Endothelial cell of umbilical vein (primary cell): ENCODE measurements at regions not wholly inside any gene's neighbourhood (a gene's known extent, or its start where the extent isn't known, plus 50 kb on each side); places are given as distances from the start of the nearest gene placed in this dataset.

Experiments used
- BruUV-seq: library from RNA; stranded (reverse); fragments of 400-500 nt; replicated peaks from 2 replicates; lab custom pipeline; 2021; lab: Mats Ljungman, UMichigan
- CTCF ChIA-PET: fragments of 300-600, 350-600 bp; sonication (Branson Sonifier 250); formaldehyde crosslinking; loops from one replicate; lab custom pipeline; 2021; ENCODE audit warnings: antibody characterized with exemption, inconsistent platforms; lab: Charles Lee
- POLR2A ChIA-PET: fragments of 300-600, 350-600 bp; sonication (Branson Sonifier 250); formaldehyde crosslinking; loops from one replicate; lab custom pipeline; 2021; ENCODE audit warnings: antibody characterized with exemption, inconsistent platforms; lab: Charles Lee
- DNase-seq: peaks from one replicate; pipeline ENCODE4 v3.0.0-alpha.2; 2011; ENCODE audit warnings: low read depth, low spot score
- FAIRE-seq: peaks from 2 replicates; lab custom pipeline; 2011; peaks lifted over from hg19 to GRCh38; lab: Jason Lieb, UNC
- H2AFZ ChIP-seq: 2 replicates; pipeline ENCODE4 v1.6.0; 2012; ENCODE audit warnings: low read depth, low read length, control low read depth, inconsistent platforms
- H3K27ac ChIP-seq: 2 replicates; pipeline ENCODE4 v1.5.1; 2011; ENCODE audit warnings: low read depth, mild to moderate bottlenecking, control low read depth, low read length, moderate library complexity; ENCODE audit not compliant: insufficient read depth
- H3K27me3 ChIP-seq, 2 experiments: 2 replicates each; pipeline versions ENCODE4 v1.6.0 to v1.6.1; 2011; ENCODE audit warnings: low read length in 2 of 2, mixed read lengths in 1 of 2; ENCODE audit not compliant: control insufficient read depth in 2 of 2, insufficient read depth in 2 of 2
- H3K36me3 ChIP-seq, 2 experiments: 2 replicates in 1 of 2; 3 replicates in 1 of 2; pipeline ENCODE4 v1.5.1; 2011; ENCODE audit warnings: low read length in 2 of 2, mild to moderate bottlenecking in 1 of 2, moderate library complexity in 1 of 2; ENCODE audit not compliant: control insufficient read depth in 2 of 2, insufficient read depth in 2 of 2; ENCODE audit errors: extremely low read depth in 1 of 2
- H3K4me1 ChIP-seq: 3 replicates; pipeline ENCODE4 v1.5.1; 2011; ENCODE audit warnings: mild to moderate bottlenecking, low read length; ENCODE audit not compliant: control insufficient read depth, insufficient read depth; ENCODE audit errors: extremely low read depth
- H3K4me2 ChIP-seq: 2 replicates; pipeline ENCODE4 v1.6.1; 2011; ENCODE audit warnings: low read length, control low read depth, mixed read lengths; ENCODE audit not compliant: insufficient read depth
- H3K4me3 ChIP-seq, 3 experiments: fragments of 200-600 bp in 1 of 3; sonication (generic), shearing (Covaris generic) in 1 of 3; replicated peaks in 1 of 3; 2 replicates each; pipeline ENCODE4 v1.5.1; 2011 to 2016; ENCODE audit warnings: control low read depth in 3 of 3, low read length in 3 of 3, mild to moderate bottlenecking in 2 of 3, inconsistent platforms in 1 of 3, low read depth in 1 of 3, moderate library complexity in 1 of 3; ENCODE audit not compliant: insufficient read depth in 1 of 3
- H3K79me2 ChIP-seq: 2 replicates; pipeline ENCODE4 v1.6.0; 2012; ENCODE audit warnings: low read length, inconsistent platforms; ENCODE audit not compliant: control insufficient read depth, insufficient read depth
- H3K9ac ChIP-seq: replicated peaks from 2 replicates; pipeline ENCODE3; 2011; ENCODE audit warnings: low read length, control low read depth; ENCODE audit not compliant: insufficient read depth; ENCODE audit errors: extremely low read depth
- H3K9me1 ChIP-seq: replicated peaks from 3 replicates; pipeline ENCODE4 v1.6.0; 2011; ENCODE audit warnings: mild to moderate bottlenecking, low read length; ENCODE audit not compliant: control insufficient read depth, insufficient read depth; ENCODE audit errors: extremely low read depth
- H3K9me3 ChIP-seq: replicated peaks from 2 replicates; pipeline ENCODE4 v1.5.1; 2012; ENCODE audit warnings: low read length, inconsistent platforms; ENCODE audit not compliant: control insufficient read depth, insufficient read depth
- H4K20me1 ChIP-seq: replicated peaks from 2 replicates; pipeline ENCODE3; 2011; ENCODE audit warnings: mild to moderate bottlenecking, low read length; ENCODE audit not compliant: control insufficient read depth, insufficient read depth; ENCODE audit errors: extremely low read depth
- EZH2 ChIP-seq: IDR thresholded peaks from 2 replicates; pipeline ENCODE4 v1.6.1; 2012; ENCODE audit warnings: borderline replicate concordance, low read depth, mild to moderate bottlenecking, moderate library complexity, low read length, inconsistent platforms; ENCODE audit not compliant: severe bottlenecking
- FOS ChIP-seq: IDR thresholded peaks from 2 replicates; pipeline ENCODE4 v1.6.1; 2011; ENCODE audit warnings: mild to moderate bottlenecking, low read length, moderate library complexity, borderline replicate concordance; ENCODE audit not compliant: insufficient read depth
- GATA2 ChIP-seq: IDR thresholded peaks from 2 replicates; pipeline ENCODE4 v1.7.0; 2011; ENCODE audit warnings: low read depth, mild to moderate bottlenecking, moderate library complexity, mixed read lengths, low read length; ENCODE audit not compliant: insufficient read length, insufficient read depth
- JUN ChIP-seq: IDR thresholded peaks from 2 replicates; pipeline ENCODE4 v1.6.1; 2011; ENCODE audit warnings: borderline replicate concordance, low read depth; ENCODE audit not compliant: insufficient read length, insufficient read depth
- MYC ChIP-seq: IDR thresholded peaks from one replicate; pipeline ENCODE4 v1.6.1; 2011; ENCODE audit warnings: mild to moderate bottlenecking, low read depth, low read length
- POLR2A ChIP-seq: IDR thresholded peaks from 2 replicates; pipeline ENCODE4 v1.6.1; 2012; ENCODE audit warnings: low read depth, mild to moderate bottlenecking, control low read depth, low read length
- POLR2AphosphoS5 ChIP-seq: IDR thresholded peaks from 2 replicates; pipeline ENCODE4 v1.6.1; 2012; ENCODE audit warnings: low read depth, mild to moderate bottlenecking, control low read depth, low read length, moderate library complexity; ENCODE audit not compliant: insufficient read depth
- dilution Hi-C: fragments of 300-500 bp; cut with MboI; formaldehyde crosslinking; loops from one replicate; pipeline ENCODE4 v1.15.0; 2019; ENCODE audit warnings: low sequenced_read_pairs; ENCODE audit not compliant: extremely low pct_ligation_motif_present
- intact Hi-C: fragments of 100-400 bp; cut with micrococcal nuclease; formaldehyde crosslinking; loops from one replicate; pipeline ENCODE4 v1.10.0; 2022
- TF ChIP-seq, protein P1 (sequence below), 2 donors: IDR thresholded peaks; 1 replicate in 1 of 2; 2 replicates in 1 of 2; pipeline ENCODE4 v1.5.1; 2011; ENCODE audit warnings: low read length in 2 of 2, mild to moderate bottlenecking in 2 of 2, moderate library complexity in 2 of 2, control low read depth in 1 of 2, inconsistent platforms in 1 of 2, low read depth in 1 of 2; ENCODE audit not compliant: insufficient read depth in 1 of 2; ENCODE audit errors: extremely low read depth in 1 of 2
- TF ChIP-seq, protein P2 (sequence below): IDR thresholded peaks from 2 replicates; pipeline ENCODE4 v1.6.1; 2011; ENCODE audit not compliant: insufficient read depth, insufficient read length

DNA sequence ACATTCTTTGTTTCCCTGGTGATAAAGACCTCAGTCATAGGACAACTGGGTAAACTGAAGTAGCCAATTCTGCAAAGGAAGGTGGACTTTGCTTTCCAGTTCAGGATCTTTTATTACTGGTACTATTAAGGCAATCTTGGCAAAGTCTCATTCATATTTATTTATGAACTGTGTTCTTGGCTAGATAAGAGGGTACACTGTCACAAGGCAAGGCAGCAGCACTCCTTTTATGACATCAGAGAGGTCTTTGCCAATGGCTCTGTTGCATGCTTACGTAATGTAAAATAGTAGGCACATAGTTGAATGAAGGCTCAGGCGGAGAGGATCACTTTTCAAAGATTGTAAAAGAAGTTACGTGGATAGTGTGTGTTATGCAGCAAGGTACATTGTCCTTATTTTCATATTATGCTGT, 63.7 kb upstream of the PDK4 start:
- Histone ChIP-seq H2AFZ (no peak overlapping the region), H3K27me3 (no peaks in the 10 kb centered on the region), H3K9me3 (no peaks in the 10 kb centered on the region), H3K4me2 (no peak overlapping the region), H3K9ac (no peak overlapping the region), H4K20me1 (no peaks in the 10 kb centered on the region), H3K4me1 (no peaks in the 10 kb centered on the region), H3K27ac (no peak overlapping the region), H3K79me2 (no peaks in the 10 kb centered on the region), H3K4me3 (no peak overlapping the region), H3K9me1 (no peaks in the 10 kb centered on the region), H3K36me3 (no peaks in the 10 kb centered on the region)
- DNase-seq (no peak), FAIRE-seq (no peak)
- ChIA-PET CTCF (interaction anchor here (1.4 kb wide), 1 partner anchor 30 kb away, joined by 4 read pairs; no protein-coding TSS in a partner anchor), POLR2A (no interaction called here)
- TF ChIP-seq, protein P1, sequence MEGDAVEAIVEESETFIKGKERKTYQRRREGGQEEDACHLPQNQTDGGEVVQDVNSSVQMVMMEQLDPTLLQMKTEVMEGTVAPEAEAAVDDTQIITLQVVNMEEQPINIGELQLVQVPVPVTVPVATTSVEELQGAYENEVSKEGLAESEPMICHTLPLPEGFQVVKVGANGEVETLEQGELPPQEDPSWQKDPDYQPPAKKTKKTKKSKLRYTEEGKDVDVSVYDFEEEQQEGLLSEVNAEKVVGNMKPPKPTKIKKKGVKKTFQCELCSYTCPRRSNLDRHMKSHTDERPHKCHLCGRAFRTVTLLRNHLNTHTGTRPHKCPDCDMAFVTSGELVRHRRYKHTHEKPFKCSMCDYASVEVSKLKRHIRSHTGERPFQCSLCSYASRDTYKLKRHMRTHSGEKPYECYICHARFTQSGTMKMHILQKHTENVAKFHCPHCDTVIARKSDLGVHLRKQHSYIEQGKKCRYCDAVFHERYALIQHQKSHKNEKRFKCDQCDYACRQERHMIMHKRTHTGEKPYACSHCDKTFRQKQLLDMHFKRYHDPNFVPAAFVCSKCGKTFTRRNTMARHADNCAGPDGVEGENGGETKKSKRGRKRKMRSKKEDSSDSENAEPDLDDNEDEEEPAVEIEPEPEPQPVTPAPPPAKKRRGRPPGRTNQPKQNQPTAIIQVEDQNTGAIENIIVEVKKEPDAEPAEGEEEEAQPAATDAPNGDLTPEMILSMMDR (IDR thresholded peaks at IDR 0.05; ENCODE audit: extremely low read depth in 1 of 2, insufficient read depth in 1 of 2, low read depth in 1 of 2, low read length in 2 of 2), result no peak
- no peak for TF ChIP-seq POLR2A
- no peak for TF ChIP-seq MYC
- no peak for TF ChIP-seq POLR2AphosphoS5
- TF ChIP-seq FOS, result no peak
- TF ChIP-seq EZH2, result no peak
- TF ChIP-seq JUN, result no peak
- TF ChIP-seq GATA2, result no peak
- TF ChIP-seq, protein P2, sequence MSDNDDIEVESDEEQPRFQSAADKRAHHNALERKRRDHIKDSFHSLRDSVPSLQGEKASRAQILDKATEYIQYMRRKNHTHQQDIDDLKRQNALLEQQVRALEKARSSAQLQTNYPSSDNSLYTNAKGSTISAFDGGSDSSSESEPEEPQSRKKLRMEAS, result no peak
- no TSS peak for BruUV-seq
- dilution Hi-C loops, result no loop called here
- intact Hi-C loops, result no loop called here
